ENCODE measurements at regions not wholly inside any gene's neighbourhood (a gene's known extent, or its start where the extent isn't known, plus 50 kb on each side); places are given as distances from the start of the nearest gene placed in this dataset.

DNA sequence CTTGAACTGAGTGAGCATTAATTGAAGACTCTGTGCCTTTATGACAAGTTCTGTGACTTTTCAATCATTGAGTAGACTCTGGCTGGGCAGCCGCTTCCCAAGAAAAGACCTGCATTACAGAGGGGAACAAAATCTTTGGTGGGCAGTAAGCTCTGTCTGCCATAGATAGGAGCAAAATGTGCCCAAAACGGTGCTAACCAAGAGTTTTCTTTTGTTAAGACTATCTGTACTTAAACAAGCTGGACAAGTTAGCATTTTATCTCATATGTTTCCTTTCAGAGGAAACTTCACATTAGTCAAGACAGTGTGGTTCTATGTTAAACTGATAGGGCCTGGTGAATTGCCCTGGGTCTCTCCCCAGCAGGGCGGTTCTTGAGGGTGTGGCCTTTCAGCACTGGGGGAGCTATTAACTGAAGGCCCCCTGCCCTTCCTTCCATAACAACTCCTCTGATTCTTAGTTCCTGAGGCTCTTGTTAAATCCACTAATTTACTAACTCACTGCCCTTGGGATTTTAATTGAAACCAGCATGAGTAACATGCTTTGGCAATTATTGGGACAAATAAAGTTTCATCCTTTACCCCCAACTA is 219.6 kb downstream of the KTN1 start:
- DNase-seq (ENCODE audit: low spot score, unreplicated experiment): no peak
- Mint-ChIP-seq H3K36me3 (ENCODE audit: insufficient read depth) (no peaks in the 10 kb centered on the region), H3K4me1 (ENCODE audit: low read depth) (peaks cover 10% of the 10 kb centered on the region), H3K4me3 (ENCODE audit: low read depth) (no peak overlapping the region), H3K27me3 (no peaks in the 10 kb centered on the region), H3K27ac (peak overlapping the region; percentile 39), H3K9me3 (ENCODE audit: low read depth) (peaks cover 5% of the 10 kb centered on the region)
- TF ChIP-seq, protein P1, sequence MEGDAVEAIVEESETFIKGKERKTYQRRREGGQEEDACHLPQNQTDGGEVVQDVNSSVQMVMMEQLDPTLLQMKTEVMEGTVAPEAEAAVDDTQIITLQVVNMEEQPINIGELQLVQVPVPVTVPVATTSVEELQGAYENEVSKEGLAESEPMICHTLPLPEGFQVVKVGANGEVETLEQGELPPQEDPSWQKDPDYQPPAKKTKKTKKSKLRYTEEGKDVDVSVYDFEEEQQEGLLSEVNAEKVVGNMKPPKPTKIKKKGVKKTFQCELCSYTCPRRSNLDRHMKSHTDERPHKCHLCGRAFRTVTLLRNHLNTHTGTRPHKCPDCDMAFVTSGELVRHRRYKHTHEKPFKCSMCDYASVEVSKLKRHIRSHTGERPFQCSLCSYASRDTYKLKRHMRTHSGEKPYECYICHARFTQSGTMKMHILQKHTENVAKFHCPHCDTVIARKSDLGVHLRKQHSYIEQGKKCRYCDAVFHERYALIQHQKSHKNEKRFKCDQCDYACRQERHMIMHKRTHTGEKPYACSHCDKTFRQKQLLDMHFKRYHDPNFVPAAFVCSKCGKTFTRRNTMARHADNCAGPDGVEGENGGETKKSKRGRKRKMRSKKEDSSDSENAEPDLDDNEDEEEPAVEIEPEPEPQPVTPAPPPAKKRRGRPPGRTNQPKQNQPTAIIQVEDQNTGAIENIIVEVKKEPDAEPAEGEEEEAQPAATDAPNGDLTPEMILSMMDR (IDR thresholded peaks at IDR 0.05; ENCODE audit: unreplicated experiment): no peak

DNA sequence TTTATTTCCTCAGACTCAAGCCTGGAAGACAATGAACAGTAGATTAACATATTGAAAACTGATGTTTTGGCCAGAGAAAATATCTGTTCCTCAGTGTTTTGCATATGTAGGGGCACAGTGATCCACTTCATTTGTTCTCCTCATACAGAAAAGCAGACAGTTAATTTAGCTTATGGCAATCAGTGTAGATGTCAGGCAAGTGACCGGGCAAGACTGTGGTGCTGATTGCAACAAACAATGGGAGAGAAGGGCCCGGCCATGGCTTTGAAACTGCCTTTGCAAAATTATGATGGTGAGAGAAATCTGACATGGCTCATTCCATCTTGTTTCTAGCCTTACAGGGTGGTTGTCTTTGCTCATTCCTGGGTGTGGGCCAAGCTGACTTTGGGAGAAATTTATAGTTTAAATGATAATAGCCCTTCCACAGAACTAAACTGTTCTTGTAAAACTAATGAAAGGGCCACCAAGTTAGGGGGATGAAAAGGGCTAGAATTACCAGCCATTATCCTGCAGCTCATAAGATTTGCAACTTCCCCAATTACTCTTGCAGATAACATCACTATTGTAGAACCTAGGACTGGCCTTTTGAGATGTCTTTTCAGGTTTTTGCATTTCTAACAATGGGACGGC is 220.3 kb downstream of the KTN1 start:
- DNase-seq (ENCODE audit: low spot score, unreplicated experiment): no peak
- TF ChIP-seq, protein P1 (IDR thresholded peaks at IDR 0.05; ENCODE audit: unreplicated experiment): no peak
- Mint-ChIP-seq H3K4me1 (ENCODE audit: low read depth) (peaks cover 10% of the 10 kb centered on the region), H3K27me3 (no peaks in the 10 kb centered on the region), H3K9me3 (ENCODE audit: low read depth) (peaks cover 5% of the 10 kb centered on the region), H3K4me3 (ENCODE audit: low read depth) (no peak overlapping the region), H3K27ac (no peak overlapping the region), H3K36me3 (ENCODE audit: insufficient read depth) (no peaks in the 10 kb centered on the region)

DNA sequence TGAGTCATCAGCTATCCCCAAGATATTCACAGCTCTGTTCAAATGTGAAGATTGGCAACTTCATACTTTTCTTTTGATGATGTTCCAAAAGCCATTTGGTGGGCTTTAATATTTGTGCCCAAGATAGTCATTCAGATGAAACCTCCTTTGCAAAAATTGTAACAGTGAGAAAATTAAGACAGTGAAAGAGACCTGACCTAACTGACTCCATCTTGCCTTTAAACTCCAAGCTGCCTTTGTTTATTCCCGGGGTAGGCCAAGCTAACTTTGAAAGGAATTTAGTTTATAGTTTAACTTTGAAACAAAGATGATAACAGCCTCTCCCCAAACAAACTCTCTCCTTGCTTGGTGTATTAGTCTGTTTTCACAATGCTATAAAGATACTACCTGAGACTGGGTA is 221.1 kb downstream of the KTN1 start:
- TF ChIP-seq, protein P1 (IDR thresholded peaks at IDR 0.05; ENCODE audit: unreplicated experiment): no peak
- no peaks in the 10 kb centered on the region for H3K27me3 Mint-ChIP-seq
- peaks cover 10% of the 10 kb centered on the region for H3K4me1 Mint-ChIP-seq (ENCODE audit: low read depth)

DNA sequence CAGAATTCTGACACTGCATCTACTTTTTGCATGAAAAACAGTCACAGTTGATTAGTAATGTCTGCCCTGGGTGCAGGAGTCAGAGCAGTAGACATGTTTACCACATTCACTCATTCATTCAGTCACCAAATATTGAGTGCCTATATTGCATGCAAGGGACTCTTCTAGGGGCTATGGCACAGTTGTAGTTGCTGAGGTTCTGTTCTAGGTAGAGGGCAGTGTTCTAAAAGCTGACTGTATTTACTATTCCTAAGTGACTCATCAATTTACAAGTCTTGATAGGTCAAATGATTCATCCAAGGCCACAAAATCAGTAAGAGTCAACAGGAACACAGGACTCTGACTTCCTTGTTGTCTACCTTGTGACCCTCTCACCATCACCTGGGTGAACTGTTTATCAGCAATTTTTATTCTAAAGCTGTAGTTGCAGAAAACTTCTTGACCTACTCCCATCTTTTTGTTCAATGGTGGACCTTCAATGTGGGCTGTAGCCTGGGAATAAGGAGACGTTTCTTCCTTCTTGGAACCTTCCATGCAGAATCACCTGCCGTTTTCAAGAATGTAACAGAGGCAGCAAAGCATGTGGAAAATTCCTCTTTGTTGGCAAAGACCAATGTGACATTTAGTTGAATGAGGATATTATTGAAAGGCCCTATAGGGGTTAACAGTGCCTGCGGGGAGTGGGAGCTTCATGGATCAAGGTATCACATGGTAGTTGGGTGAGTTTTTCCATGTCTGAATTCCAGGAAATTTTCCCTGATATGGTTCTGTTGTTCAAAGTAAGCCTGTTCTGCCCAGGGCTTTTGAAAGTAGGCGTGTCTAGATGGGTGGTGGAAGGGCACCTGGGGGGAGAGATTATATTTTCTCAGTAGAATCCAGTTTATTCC is 223.2 kb downstream of the KTN1 start:
- H3K36me3 Mint-ChIP-seq (ENCODE audit: insufficient read depth): no peaks in the 10 kb centered on the region
- peaks cover 5% of the 10 kb centered on the region for H3K9me3 Mint-ChIP-seq (ENCODE audit: low read depth)
- H3K4me3 Mint-ChIP-seq (ENCODE audit: low read depth): no peak overlapping the region
- no peak overlapping the region for H3K27ac Mint-ChIP-seq
- TF ChIP-seq, protein P1 (IDR thresholded peaks at IDR 0.05; ENCODE audit: unreplicated experiment): no peak
- H3K4me1 Mint-ChIP-seq (ENCODE audit: low read depth): peaks cover 10% of the 10 kb centered on the region
- no peak for DNase-seq (ENCODE audit: low spot score, unreplicated experiment)
- H3K27me3 Mint-ChIP-seq: no peaks in the 10 kb centered on the region

More for the DNA sequence above, 221.1 kb downstream of the KTN1 start:
- no peak for DNase-seq (ENCODE audit: low spot score, unreplicated experiment)
- H3K9me3 Mint-ChIP-seq (ENCODE audit: low read depth): peaks cover 5% of the 10 kb centered on the region
- H3K36me3 Mint-ChIP-seq (ENCODE audit: insufficient read depth): no peaks in the 10 kb centered on the region
- no peak overlapping the region for H3K4me3 Mint-ChIP-seq (ENCODE audit: low read depth)
- H3K27ac Mint-ChIP-seq: no peak overlapping the region

DNA sequence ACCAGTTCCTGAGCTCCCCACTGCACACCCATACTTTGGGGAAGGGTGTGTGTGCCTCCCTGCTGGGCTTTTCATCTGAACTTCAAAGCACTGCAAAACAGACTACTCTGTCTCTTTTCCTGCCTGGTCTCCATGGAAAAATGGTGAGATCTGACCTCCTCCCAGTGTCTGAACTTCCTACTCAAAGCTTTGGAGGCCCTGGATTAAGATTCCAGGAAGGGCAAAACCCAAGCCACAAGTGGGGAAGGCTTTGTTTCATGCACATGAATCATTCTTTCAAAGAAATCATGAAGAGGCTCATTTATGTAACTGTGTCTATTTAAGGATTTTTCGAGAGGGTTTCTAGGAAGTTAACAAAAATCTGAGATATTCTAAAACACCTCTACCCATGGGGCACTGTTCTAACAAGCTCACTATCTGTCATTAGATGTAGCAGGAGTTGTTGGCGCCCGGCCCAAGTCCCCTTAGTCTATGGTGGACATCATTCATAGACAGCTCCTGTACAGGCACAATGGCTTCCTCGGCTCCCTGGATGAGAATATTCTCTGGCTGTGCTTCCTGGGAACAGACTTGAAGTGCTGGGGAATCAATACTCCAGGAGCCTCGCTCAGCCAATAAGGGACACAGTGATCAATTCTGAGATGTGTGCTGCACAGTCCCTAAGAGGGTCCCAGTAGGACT is 224.0 kb downstream of the KTN1 start:
- H3K27ac Mint-ChIP-seq: no peak overlapping the region
- H3K27me3 Mint-ChIP-seq: no peaks in the 10 kb centered on the region
- no peaks in the 10 kb centered on the region for H3K36me3 Mint-ChIP-seq (ENCODE audit: insufficient read depth)
- peaks cover 5% of the 10 kb centered on the region for H3K4me1 Mint-ChIP-seq (ENCODE audit: low read depth)
- no peak overlapping the region for H3K4me3 Mint-ChIP-seq (ENCODE audit: low read depth)
- TF ChIP-seq, protein P1 (IDR thresholded peaks at IDR 0.05; ENCODE audit: unreplicated experiment): no peak
- H3K9me3 Mint-ChIP-seq (ENCODE audit: low read depth): peaks cover 5% of the 10 kb centered on the region
- DNase-seq (ENCODE audit: low spot score, unreplicated experiment): no peak

Data from progenitor cell of endocrine pancreas (in vitro differentiated cells).